HG03457 (cell line): ENCODE measurements at regions not wholly inside any gene's neighbourhood (a gene's known extent, or its start where the extent isn't known, plus 50 kb on each side); places are given as distances from the start of the nearest gene placed in this dataset.

Source experiments
- ATAC-seq: cut with Tn5 transposase; IDR thresholded peaks from one replicate; pipeline ENCODE4 v1.9.1; 2021; ENCODE audit warnings: moderate number of reproducible peaks; ENCODE audit not compliant: unreplicated experiment

DNA sequence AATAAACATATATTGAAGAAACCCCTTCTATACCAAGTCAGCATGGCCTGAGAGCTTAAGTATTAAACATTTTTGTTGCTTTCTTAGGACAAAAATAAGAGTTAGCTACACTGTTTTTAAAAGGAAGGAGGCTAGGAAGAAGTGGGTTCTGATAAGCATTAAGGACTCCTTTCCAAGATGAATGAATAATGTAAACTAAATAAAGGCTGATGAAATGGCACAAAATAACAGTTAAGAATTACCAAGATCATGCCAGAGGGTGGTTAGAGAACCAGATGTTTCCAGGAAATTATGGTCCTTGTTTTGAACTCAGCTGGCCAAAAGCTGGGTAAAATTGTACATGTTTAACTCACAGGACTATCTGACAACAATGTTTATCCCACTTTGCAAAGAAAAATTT is 114.1 kb upstream of the ETS2 start:
- no peak for ATAC-seq

DNA sequence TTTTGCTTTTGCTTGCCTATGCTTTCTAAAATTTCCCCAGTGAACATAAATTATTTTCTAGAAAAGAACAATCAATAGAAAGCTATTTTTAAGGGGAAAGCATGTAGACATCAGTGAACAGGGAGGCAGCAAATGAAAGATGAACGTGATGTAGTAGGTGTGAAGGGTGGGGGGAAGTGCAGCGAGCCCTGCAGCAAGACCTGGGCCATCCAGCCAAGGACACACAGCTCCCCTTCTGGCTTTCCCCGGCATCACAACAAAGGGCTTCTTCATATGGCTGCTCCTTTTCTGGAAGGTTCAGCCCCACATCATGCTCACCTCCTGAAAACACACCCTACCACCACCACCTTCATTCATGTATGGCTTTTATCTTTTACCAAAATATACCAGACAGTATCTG is 109.2 kb upstream of the ETS2 start:
- ATAC-seq, result no peak

DNA sequence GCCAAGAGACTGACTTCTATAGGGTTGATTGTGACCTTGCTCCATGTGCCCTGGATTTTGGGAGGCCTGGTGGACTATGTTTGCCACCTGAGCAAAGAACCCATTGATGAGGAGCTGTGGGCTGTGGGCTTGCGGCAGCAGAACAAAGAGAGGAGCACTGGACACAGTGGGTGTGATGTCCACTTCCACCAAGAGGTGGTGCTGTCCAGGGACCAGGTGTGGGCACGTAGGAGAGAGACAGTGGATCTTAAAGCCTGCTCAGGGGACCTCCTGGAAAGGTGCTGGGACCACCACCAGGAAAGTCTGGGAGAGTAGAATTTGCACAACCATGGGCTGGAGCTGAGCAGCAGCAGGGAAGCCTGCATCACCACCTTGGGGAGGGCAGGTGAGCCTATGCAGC is 106.7 kb upstream of the ETS2 start:
- ATAC-seq, result no peak

DNA sequence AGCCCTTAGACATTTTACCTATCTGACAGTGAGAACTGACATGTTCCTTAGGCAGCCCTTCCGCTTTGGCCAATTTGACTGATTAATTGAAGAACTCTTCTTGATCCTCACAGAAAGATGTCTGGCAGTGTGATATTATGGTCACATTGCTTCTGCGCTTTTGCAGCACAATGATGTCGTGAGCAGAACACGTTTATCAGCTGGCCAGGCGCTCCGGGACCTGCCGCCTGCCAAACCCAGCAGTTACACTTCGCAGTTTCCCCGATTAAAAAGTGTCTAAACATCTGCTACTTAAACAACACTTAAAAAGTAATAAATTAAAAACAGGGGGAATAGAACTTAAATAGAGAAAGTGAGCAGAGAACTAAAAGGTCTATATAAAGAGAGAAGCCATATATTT is 103.5 kb upstream of the ETS2 start:
- no peak for ATAC-seq

DNA sequence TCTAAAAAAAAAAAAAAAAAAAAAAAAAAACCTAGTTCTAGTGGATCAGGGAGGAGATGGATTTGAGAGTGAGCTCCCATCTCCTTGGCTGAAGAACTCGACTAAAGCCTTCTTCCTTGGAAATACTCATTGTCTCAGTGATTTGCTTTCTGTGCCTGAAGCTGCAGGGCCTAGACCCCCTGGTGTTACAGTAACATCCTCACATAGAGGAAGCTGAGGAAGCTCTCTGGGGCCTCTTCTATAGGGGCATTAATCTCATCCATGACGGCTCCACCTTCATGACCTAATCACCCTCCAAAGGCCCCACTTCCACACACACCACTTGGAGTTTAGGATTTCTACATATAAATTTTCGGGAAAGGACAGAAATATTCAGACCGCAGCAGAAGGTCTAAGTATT is 95.9 kb upstream of the ETS2 start:
- no peak for ATAC-seq

GRCh38 chr21:38712071-38712470 is 93.7 kb upstream of the ETS2 start:
- no peak for ATAC-seq

DNA sequence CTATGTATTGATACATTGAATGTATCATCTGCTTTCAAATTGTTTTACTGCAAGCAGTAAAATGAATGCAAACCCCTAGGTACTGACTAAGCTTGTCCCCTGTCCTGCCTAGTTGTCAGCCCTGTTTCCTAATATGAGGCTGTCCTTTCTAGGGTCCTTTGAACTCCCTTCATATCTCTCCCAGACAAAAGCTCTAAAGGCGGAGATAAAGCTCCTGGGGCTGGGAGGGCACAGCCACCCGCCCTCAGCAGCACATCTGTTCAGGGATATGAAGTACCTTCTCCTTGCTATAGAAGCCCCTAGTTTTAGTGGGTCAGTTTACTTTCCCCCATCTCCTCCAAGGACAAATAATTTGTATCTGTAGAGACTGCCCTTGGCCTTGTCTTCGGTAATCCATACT is 93.1 kb upstream of the ETS2 start:
- ATAC-seq, result no peak

DNA sequence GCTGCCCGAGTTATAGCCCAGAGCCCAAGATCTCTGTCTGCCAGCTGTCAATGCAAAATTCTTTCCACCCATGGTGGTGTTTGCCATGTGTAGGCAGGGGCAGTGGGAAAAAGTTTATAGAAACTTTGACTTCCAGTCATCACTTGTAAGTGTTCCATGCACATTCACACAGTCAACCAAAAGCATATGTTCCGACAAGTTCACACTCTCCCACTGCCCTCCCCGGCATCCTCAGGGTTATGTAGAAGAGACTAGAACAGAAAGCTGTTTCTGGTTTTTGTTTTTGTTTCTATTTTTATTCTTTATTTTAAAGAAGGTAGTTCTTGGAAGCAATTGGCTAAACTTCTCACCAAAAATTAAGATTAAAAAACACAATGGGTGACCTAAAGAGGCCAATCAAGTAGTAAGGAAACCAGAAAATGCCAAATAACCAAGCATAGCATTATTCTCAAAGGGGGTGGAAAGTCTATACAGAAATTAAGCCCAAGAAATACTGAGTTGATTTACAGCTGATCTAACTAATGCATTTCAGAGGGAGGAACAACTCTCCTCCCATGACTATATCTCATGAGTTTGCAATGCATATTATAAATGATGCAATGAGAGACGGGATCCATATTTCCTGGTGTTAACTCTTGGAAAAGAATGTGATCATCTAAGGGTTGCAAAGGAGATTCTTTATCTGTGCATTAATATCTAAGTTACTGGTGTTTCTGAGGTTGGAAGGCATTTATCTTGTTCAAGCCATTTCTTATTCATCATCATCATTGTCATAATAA is 91.5 kb upstream of the ETS2 start:
- no peak for ATAC-seq

GRCh38 chr21:38714999-38715398 is 90.7 kb upstream of the ETS2 start:
- no peak for ATAC-seq

DNA sequence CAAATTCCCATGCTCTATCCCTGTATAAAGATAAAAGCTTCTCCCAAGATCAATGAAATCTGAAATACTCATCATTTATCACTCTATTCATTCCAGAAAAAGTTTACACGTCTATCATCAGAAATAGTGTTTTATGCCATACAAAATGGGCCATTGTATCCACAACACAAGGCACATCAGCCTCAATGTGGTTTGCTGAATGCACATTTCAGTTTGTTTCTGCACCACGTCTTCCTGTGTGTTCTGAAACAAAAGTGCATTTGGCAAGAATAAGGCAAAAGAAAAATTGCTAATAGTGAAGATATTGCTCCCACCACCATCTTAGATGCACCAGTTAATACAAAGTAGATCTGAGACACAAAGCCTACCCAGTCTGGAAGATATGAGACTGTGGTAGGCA is 89.6 kb upstream of the ETS2 start:
- no peak for ATAC-seq

DNA sequence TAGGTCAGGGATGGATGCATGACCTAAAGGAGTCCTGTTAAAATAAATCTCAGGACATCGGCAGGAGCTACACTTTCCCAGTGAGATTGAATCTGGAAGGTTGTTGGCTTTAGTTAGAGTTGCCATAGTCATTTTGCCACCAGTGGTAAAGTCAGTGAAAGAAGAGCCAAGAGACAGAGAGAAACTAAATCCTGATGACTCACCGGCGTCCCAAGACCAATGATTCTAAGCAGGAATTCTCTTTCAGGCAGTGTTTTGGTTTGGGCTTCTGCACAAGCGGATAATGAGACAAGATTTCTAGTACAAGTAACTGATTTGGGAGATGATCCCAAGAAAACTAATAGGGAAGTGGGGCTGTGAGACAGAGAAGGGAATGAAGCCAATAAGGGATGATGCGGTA is 88.8 kb upstream of the ETS2 start:
- ATAC-seq, result no peak

GRCh38 chr21:38718481-38718880 is 87.2 kb upstream of the ETS2 start:
- no peak for ATAC-seq

- ATAC-seq, result no peak
These were observed 85.7 kb upstream of the ETS2 start for GRCh38 chr21:38720074-38720473.

DNA sequence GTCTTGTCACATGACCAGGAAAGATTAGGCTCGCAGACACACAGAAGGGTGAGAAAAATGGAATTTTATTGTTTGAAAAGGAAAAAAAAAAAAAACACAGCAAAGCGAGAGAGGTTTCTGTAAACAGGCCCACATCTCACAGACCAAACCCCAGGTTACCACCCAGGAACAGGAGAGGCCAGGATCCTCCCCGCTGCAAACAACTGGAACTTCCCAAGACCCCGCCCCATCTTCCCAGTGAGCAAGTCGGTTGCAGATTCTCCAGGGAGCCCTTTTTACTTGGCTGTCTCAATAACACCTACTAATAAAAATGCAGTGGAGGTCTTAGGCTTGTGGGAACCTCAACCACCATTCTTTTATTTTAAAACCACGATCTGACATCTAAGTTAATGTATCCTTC is 84.7 kb upstream of the ETS2 start:
- ATAC-seq, result no peak

DNA sequence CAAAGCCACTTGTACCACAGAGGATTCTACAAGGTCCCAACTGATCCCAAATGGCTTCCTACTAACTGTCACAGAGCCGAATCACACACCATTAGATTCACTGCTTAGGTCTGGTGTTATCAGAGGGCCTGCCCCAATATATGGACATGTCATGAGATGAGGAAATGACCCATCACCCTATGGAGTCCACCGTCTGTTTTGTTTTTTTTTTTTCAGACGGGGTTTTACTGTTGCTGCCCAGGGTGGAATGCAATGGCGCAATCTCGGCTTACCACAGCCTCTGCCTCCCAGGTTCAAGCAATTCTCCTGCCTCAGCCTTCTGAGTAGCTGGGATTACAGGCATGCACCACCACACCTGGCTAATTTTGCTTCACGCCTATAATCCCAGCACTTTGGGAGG is 83.8 kb upstream of the ETS2 start:
- ATAC-seq, result no peak

- ATAC-seq, result no peak
These were observed 80.3 kb upstream of the ETS2 start for GRCh38 chr21:38725196-38726157.

- ATAC-seq, result no peak
These were observed 79.2 kb upstream of the ETS2 start for GRCh38 chr21:38726482-38726881.

DNA sequence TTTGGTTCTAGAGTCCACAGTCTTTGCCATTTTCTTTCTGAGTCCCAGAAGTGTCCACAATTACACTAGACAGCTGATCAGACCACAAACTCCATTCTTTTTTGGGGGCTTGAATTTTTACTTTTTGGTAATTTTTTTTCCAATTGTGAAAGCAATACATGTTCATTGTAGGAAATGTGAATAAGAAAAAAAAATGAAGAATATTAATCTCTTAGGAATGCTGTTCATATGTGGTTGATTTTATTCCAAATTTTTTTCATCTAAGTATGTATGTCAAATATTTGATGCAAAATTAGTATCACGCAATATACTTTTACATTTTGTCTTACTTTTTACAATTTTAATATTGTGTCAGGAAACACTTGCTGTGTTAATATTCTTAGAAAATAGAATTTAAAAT is 76.4 kb upstream of the ETS2 start:
- ATAC-seq, result no peak

DNA sequence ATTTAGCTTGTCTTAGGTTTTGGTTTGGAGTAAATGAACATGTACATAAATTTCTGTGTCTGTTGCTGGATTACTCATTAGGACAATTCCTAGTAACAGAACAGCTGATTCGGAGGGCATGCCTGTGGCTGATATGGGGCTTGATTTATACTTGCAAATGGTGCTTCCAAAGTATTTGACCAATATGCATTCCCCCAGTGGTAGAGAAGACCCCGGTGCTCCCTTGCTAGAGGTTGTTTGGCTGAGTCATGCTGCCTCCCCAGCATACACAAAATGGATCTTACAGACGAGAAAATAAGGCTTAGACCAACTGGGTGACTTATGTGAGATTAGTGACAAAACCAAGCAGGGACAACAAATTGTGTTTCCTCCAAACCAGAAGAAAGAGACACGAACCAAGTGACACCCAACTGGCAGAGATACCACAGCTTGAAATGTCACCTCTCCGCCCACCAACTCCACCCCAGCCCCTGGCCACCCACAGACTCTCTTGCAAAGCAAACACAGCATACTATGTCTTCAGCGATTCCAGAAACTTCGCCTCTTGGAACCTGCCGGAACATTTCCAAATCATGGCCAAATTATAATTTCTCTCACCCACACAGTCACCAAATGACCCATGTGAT is 75.9 kb upstream of the ETS2 start:
- no peak for ATAC-seq

- ATAC-seq, result no peak
These were observed 71.7 kb upstream of the ETS2 start for GRCh38 chr21:38733972-38734546.

DNA sequence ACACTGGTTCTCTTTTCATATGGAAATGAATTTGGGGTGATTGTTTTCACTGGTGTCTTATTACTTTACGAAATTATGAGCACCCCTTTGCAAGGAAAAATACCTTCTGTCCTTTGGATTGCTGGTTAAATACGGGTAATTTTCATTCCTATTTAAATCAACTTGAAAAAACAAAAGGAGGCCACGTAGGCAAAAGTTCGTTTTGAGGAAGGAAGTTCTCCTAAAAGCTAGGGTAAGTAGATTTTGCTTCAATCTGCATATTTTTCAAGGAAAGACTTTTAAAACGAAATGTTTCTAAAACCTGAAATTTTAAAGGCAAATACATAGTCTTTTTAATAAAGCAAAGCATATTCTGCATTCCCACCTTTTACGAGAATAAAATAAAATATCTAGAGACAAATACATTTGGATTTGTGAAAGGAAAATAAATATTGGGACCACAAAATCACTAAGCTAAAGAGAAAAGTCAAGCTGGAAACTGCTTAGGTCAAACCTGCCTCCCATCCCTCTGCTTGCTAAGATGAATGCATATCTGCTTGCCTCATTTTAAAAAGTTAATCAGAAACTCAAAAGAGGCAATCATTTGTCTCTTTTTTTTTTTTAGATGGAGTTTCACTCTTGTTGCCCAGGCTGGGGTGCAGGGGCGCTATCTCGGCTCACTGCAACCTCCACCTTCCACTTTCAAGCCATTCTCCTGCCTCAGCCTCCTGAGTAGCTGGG is 70.9 kb upstream of the ETS2 start:
- no peak for ATAC-seq
